Prostate gland (tissue), 2 donors: ENCODE measurements at regions not wholly inside any gene's neighbourhood (a gene's known extent, or its start where the extent isn't known, plus 50 kb on each side); places are given as distances from the start of the nearest gene placed in this dataset.

Source experiments
- DNase-seq: peaks from one replicate; pipeline ENCODE4 v3.0.0-alpha.2; 2019; ENCODE audit warnings: low spot score
- H3K27ac ChIP-seq, 2 donors: fragments of 200-600 bp; sonication (generic); 2 replicates each; pipeline ENCODE4 v1.5.1; 2017 to 2019
- H3K27me3 ChIP-seq: fragments of 200-600 bp; sonication (generic); replicated peaks from 2 replicates; pipeline ENCODE4 v1.5.1; 2019; ENCODE audit not compliant: insufficient read depth
- H3K36me3 ChIP-seq, 2 donors: fragments of 200-600 bp; sonication (generic); 1 replicate in 1 of 2; 2 replicates in 1 of 2; pipeline versions ENCODE4 v1.5.1 to v1.8.1; 2017 to 2019
- H3K4me1 ChIP-seq: fragments of 200-600 bp; sonication (generic); replicated peaks from 2 replicates; pipeline ENCODE4 v1.5.1; 2019
- H3K4me3 ChIP-seq, 2 donors: fragments of 200-600 bp; sonication (generic); 2 replicates each; pipeline ENCODE4 v1.5.1; 2017 to 2019
- H3K9me3 ChIP-seq: fragments of 200-600 bp; sonication (generic); 2 replicates; pipeline ENCODE4 v1.5.1; 2017
- POLR2A ChIP-seq: fragments of 450-650 bp; IDR thresholded peaks from one replicate; pipeline ENCODE4 v1.6.1; 2016; ENCODE audit warnings: antibody characterized with exemption, mild to moderate bottlenecking
- POLR2AphosphoS5 ChIP-seq: sonication (generic); formaldehyde crosslinking; IDR thresholded peaks from one replicate; pipeline ENCODE4 v1.6.1; 2017; ENCODE audit warnings: antibody characterized with exemption
- WGBS: methylation state at CpG from one replicate; pipeline ENCODE4 v1.1.5; 2018; 5-methylcytosine and 5-hydroxymethylcytosine counted together
- intact Hi-C: fragments of 100-400 bp; cut with DNase I; formaldehyde crosslinking; loops from one replicate; pipeline ENCODE4 v1.14.2; 2022
- TF ChIP-seq, protein P1 (sequence below), 4 experiments: fragments of 200-600 bp in 2 of 4; fragments of 450-650 bp in 2 of 4; sonication (generic) in 2 of 4; IDR thresholded peaks; 1 replicate in 3 of 4; 2 replicates in 1 of 4; pipeline ENCODE4 v1.5.1; 2016 to 2019; ENCODE audit warnings: antibody characterized with exemption in 4 of 4, mild to moderate bottlenecking in 2 of 4, moderate library complexity in 2 of 4

DNA sequence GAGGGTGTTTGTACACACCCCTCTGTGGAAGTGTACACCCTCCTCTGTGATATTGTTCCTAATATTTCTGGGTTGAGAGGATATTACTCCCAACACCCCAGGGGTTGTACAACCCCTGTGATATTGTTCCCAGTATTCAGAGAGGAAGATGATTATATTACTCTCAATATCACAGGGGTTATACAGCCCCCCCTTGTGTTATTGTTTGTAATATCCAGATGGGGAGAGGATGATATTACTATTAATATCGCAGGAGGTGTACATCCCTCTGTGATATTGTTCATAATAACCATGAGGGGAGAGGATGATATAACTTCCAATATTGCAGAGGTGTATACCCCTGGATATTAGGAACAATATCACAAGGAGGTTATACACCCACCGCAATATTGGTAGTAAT, 566.1 kb upstream of the MIS18BP1 start:
- Histone ChIP-seq H3K27me3 (no peaks in the 10 kb centered on the region), H3K4me1 (no peaks in the 10 kb centered on the region), H3K27ac (no peak overlapping the region), H3K4me3 (no peak overlapping the region), H3K36me3 (no peaks in the 10 kb centered on the region), H3K9me3 (no peaks in the 10 kb centered on the region)
- DNase-seq: no peak
- TF ChIP-seq POLR2AphosphoS5 (no peak), POLR2A (no peak)
- TF ChIP-seq, protein P1, sequence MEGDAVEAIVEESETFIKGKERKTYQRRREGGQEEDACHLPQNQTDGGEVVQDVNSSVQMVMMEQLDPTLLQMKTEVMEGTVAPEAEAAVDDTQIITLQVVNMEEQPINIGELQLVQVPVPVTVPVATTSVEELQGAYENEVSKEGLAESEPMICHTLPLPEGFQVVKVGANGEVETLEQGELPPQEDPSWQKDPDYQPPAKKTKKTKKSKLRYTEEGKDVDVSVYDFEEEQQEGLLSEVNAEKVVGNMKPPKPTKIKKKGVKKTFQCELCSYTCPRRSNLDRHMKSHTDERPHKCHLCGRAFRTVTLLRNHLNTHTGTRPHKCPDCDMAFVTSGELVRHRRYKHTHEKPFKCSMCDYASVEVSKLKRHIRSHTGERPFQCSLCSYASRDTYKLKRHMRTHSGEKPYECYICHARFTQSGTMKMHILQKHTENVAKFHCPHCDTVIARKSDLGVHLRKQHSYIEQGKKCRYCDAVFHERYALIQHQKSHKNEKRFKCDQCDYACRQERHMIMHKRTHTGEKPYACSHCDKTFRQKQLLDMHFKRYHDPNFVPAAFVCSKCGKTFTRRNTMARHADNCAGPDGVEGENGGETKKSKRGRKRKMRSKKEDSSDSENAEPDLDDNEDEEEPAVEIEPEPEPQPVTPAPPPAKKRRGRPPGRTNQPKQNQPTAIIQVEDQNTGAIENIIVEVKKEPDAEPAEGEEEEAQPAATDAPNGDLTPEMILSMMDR (IDR thresholded peaks at IDR 0.05): no peak
- 100% methylated on average over 2 of the region's 2 CpGs for WGBS
- intact Hi-C loops: no loop called here

DNA sequence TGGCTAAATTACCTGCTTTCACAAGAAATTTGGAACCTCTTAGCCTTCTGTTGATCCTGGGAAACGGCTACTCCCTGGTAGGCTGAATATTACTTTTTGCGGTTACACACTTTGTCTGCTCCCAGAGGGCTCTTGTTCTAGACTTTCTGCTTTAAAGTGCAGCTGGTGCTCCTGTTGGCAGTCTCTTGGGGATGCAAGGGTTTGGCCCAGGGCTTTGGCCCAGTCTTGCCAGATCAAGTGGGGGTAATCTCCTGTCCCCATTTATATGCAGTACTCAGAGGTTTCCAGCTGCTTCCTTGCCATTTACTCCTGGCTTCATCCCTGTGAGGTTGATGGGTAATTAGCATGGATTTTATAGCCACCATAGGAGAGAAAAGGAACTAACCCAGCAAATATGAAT, 558.2 kb upstream of the MIS18BP1 start:
- Histone ChIP-seq H3K36me3 (no peaks in the 10 kb centered on the region), H3K9me3 (no peaks in the 10 kb centered on the region), H3K4me1 (no peaks in the 10 kb centered on the region), H3K4me3 (no peak overlapping the region), H3K27me3 (no peaks in the 10 kb centered on the region), H3K27ac (no peak overlapping the region)
- intact Hi-C loops: no loop called here
- TF ChIP-seq, protein P1 (IDR thresholded peaks at IDR 0.05): no peak
- TF ChIP-seq POLR2A (no peak), POLR2AphosphoS5 (no peak)
- WGBS: 77% methylated on average over 2 of the region's 2 CpGs
- DNase-seq: no peak

DNA sequence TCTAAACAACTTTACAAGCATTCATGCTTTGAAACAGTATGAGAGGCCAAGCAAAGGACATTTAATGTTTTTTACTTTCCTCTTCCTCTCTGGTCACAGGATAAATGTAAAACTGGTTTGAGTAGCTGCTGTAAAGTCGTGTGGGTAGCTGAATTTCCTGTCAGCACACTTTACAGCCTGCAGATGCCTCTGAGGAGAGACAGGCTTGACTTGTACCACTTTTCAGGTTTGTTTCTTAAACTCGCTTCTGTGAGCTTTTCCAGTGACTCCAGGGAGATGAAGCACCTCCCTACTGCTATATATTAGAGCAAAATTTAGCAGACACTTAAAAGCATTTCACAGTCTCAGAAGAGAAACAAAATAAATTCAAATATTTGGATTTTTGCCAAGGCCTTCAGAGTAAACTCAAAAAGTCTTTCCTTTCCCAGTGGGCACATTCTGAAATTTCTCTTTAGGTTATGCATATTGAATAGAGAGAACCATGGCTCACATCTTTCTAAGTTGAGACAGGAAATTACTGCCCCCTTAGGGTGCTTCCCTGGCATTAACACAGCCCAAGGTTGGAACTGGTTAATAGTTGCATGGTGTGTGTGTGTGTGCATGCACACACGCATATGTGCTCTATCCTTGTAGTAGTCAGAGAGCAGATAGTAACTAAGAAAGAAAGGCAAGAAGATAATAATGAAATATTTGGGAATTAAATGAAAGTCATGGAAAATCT, 557.3 kb upstream of the MIS18BP1 start:
- intact Hi-C loops: no loop called here
- no peak overlapping the region for H3K27ac ChIP-seq
- DNase-seq: peak; percentile 7

DNA sequence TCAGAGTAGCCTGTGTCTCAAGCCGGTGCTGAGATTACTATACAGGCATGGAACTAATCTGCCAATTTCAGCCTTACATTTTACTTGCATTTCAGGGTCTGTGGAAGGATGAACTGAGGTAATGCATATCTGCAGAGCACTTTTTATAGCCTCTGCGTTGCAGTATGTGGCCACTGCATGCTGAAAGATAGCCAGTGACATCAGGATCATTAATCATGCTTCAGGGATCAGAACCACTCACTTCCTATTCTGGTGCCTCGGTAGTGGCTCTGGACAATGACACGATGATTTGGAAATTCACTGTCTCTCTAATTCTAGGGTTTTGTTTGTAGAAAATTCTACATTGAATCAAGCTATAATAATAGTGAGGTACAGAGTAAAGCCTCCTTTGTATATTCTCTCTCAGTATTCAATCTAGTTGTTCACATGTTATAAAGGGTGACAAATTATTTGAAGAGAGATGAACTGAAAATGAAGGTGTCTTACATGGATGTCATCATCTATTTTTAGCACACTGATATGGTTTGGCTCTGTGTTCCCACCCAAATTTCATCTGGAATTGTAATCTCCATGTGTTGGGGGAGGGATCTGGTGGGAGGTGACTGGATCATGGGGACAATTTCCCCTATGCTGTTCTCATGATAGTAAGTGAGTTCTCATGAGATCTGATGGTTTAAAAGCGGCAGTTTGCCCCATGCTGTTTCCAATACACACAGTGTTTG, 554.3 kb upstream of the MIS18BP1 start:
- Histone ChIP-seq H3K27ac (no peak overlapping the region), H3K9me3 (no peaks in the 10 kb centered on the region), H3K36me3 (no peaks in the 10 kb centered on the region), H3K4me3 (no peak overlapping the region), H3K27me3 (no peaks in the 10 kb centered on the region), H3K4me1 (no peaks in the 10 kb centered on the region)
- no peak for DNase-seq
- WGBS: 64% methylated on average over 5 of the region's 5 CpGs
- intact Hi-C loops: no loop called here
- TF ChIP-seq POLR2A: no peak
- no peak for TF ChIP-seq POLR2AphosphoS5

More for the DNA sequence above, 557.3 kb upstream of the MIS18BP1 start:
- Histone ChIP-seq H3K36me3 (no peaks in the 10 kb centered on the region), H3K27me3 (no peaks in the 10 kb centered on the region), H3K9me3 (no peaks in the 10 kb centered on the region), H3K4me1 (no peaks in the 10 kb centered on the region), H3K4me3 (no peak overlapping the region)
- TF ChIP-seq POLR2A: no peak
- TF ChIP-seq, protein P1 (IDR thresholded peaks at IDR 0.05): no peak
- TF ChIP-seq POLR2AphosphoS5: no peak
- WGBS: 28% methylated on average over 3 of the region's 3 CpGs

DNA sequence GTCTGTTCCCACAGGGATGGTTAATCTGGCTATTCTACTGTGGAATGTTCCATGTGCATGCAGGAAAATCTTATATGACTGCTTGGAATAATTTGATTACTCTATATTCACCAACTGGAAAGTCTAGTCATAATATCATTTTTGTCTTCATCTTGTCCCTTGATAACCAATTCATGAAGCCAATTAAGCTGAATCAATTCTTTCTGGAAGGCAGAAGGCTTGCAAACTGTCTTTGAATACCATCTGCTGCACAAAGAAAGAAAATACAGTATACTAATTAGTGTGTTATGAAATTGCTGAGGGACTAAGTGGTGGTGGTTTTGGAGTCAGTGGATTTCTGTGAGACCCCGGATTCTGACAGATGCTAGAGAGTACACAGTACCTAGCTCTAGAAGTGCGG, 546.5 kb upstream of the MIS18BP1 start:
- WGBS: 97% methylated on average over 2 of the region's 2 CpGs
- no peak overlapping the region for H3K4me3 ChIP-seq
- intact Hi-C loops: no loop called here
- H3K36me3 ChIP-seq: no peaks in the 10 kb centered on the region
- H3K4me1 ChIP-seq: no peaks in the 10 kb centered on the region
- no peaks in the 10 kb centered on the region for H3K27me3 ChIP-seq
- TF ChIP-seq POLR2A (no peak), POLR2AphosphoS5 (no peak)
- TF ChIP-seq, protein P1 (IDR thresholded peaks at IDR 0.05): no peak
- no peak overlapping the region for H3K27ac ChIP-seq
- no peak for DNase-seq
- no peaks in the 10 kb centered on the region for H3K9me3 ChIP-seq
